Keratinocyte (primary cell): ENCODE measurements at regions not wholly inside any gene's neighbourhood (a gene's known extent, or its start where the extent isn't known, plus 50 kb on each side); places are given as distances from the start of the nearest gene placed in this dataset.

ENCODE experiments used
- DNase-seq: peaks from one replicate; pipeline ENCODE4 v3.0.0-alpha.2; 2011; ENCODE audit warnings: low read depth, missing footprints, low spot score
- FAIRE-seq: peaks from 2 replicates; lab custom pipeline; 2011; peaks lifted over from hg19 to GRCh38; lab: Jason Lieb, UNC
- H2AFZ ChIP-seq: 2 replicates; pipeline ENCODE4 v1.6.0; 2012; ENCODE audit warnings: low read length, control low read depth, inconsistent platforms; ENCODE audit not compliant: control insufficient read depth
- H3K27ac ChIP-seq: 2 replicates; pipeline ENCODE4 v1.5.1; 2011; ENCODE audit warnings: low read length; ENCODE audit not compliant: control insufficient read depth, insufficient read depth
- H3K27me3 ChIP-seq: 3 replicates; pipeline ENCODE4 v1.6.0; 2011; ENCODE audit warnings: low read length; ENCODE audit not compliant: control insufficient read depth, insufficient read depth; ENCODE audit errors: extremely low read depth
- H3K36me3 ChIP-seq, 2 experiments: 2 replicates in 1 of 2; 3 replicates in 1 of 2; pipeline ENCODE4 v1.5.1; 2011; ENCODE audit warnings: low read length in 2 of 2, mild to moderate bottlenecking in 1 of 2; ENCODE audit not compliant: control insufficient read depth in 2 of 2, insufficient read depth in 2 of 2; ENCODE audit errors: extremely low read depth in 1 of 2
- H3K4me1 ChIP-seq: 3 replicates; pipeline ENCODE4 v1.5.1; 2011; ENCODE audit warnings: low read length; ENCODE audit not compliant: control insufficient read depth, insufficient read depth; ENCODE audit errors: extremely low read depth
- H3K4me2 ChIP-seq: 3 replicates; pipeline ENCODE4 v1.6.0; 2011; ENCODE audit warnings: low read depth, low read length; ENCODE audit not compliant: control insufficient read depth, insufficient read depth; ENCODE audit errors: extremely low read depth
- H3K4me3 ChIP-seq, 3 experiments: fragments of 200-600 bp in 1 of 3; sonication (generic) in 1 of 3; 2 replicates in 2 of 3; 3 replicates in 1 of 3; pipeline ENCODE4 v1.5.1; 2011 to 2016; ENCODE audit warnings: low read length in 3 of 3, mild to moderate bottlenecking in 3 of 3, control low read depth in 2 of 3, inconsistent platforms in 1 of 3, low read depth in 1 of 3, mixed read lengths in 1 of 3, mixed run types in 1 of 3, moderate library complexity in 1 of 3; ENCODE audit not compliant: control insufficient read depth in 2 of 3, insufficient read depth in 2 of 3; ENCODE audit errors: extremely low read depth in 1 of 3
- H3K79me2 ChIP-seq: 2 replicates; pipeline ENCODE4 v1.6.0; 2012; ENCODE audit warnings: low read length; ENCODE audit not compliant: control insufficient read depth, insufficient read depth
- H3K9ac ChIP-seq: 3 replicates; pipeline ENCODE4 v1.6.0; 2011; ENCODE audit warnings: low read length; ENCODE audit not compliant: control insufficient read depth, insufficient read depth; ENCODE audit errors: extremely low read depth
- H3K9me1 ChIP-seq: 3 replicates; pipeline ENCODE4 v1.6.0; 2011; ENCODE audit warnings: low read length; ENCODE audit not compliant: control insufficient read depth, insufficient read depth; ENCODE audit errors: extremely low read depth
- H3K9me3 ChIP-seq: 2 replicates; pipeline ENCODE4 v1.5.1; 2012; ENCODE audit warnings: low read depth, low read length; ENCODE audit not compliant: control insufficient read depth
- H4K20me1 ChIP-seq: 3 replicates; pipeline ENCODE4 v1.6.0; 2011; ENCODE audit warnings: low read length; ENCODE audit not compliant: control insufficient read depth, insufficient read depth; ENCODE audit errors: extremely low read depth
- CTCF ChIP-seq, 3 experiments: IDR thresholded peaks in 1 of 3; conservative IDR thresholded peaks in 1 of 3; optimal IDR thresholded peaks in 1 of 3; 2 replicates in 2 of 3; 3 replicates in 1 of 3; pipeline versions ENCODE3 to v1.5.1; 2011; ENCODE audit warnings: low read length in 3 of 3, mild to moderate bottlenecking in 3 of 3, moderate library complexity in 2 of 3, control low read depth in 1 of 3, inconsistent platforms in 1 of 3; ENCODE audit not compliant: insufficient read depth in 2 of 3; ENCODE audit errors: extremely low read depth in 1 of 3
- EZH2 ChIP-seq: IDR thresholded peaks from one replicate; pipeline ENCODE4 v1.6.1; 2012; ENCODE audit warnings: inconsistent platforms, mild to moderate bottlenecking, low read length, moderate library complexity
- dilution Hi-C: fragments of 300-500 bp; cut with MboI; formaldehyde crosslinking; loops from one replicate; pipeline ENCODE4 v1.7.0; 2020; ENCODE audit warnings: low sequenced_read_pairs; ENCODE audit not compliant: extremely low pct_ligation_motif_present

DNA sequence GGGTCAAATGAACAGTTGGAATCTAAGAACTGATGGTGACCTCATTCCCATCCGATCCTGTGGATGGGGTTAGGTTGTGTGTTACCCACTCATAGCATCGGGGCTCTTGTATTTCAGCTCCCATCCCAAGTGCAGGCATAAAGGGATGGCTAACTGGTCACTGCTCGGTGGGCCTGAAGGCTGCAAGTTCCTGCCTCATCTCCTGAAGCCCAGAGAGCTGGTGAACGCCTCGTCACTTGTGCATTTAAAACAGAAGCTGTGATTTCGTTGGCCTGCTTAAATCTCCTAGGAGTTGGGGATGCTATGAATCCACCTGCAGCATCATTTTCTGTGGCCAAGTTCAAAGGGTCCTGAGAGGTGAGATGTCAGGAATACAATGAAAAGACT, 477.0 kb downstream of the TBC1D22A start:
- Histone ChIP-seq H3K79me2 (no peaks in the 10 kb centered on the region), H3K9ac (no peak overlapping the region), H3K27ac (no peak overlapping the region), H3K36me3 (no peaks in the 10 kb centered on the region), H3K9me3 (no peaks in the 10 kb centered on the region), H2AFZ (no peak overlapping the region), H3K4me1 (no peaks in the 10 kb centered on the region), H3K9me1 (no peaks in the 10 kb centered on the region), H3K27me3 (no peaks in the 10 kb centered on the region), H3K4me2 (no peak overlapping the region), H4K20me1 (no peaks in the 10 kb centered on the region), H3K4me3 (no peak overlapping the region)
- dilution Hi-C loops = no loop called here
- DNase-seq (no peak), FAIRE-seq (no peak)
- TF ChIP-seq EZH2 (no peak), CTCF (optimal IDR thresholded peaks at IDR 0.05 in 1 of 3, IDR thresholded peaks at IDR 0.05 in 1 of 3, conservative IDR thresholded peaks at IDR 0.05 in 1 of 3; ENCODE audit: extremely low read depth in 1 of 3, insufficient read depth in 2 of 3, low read length in 3 of 3) (no peak)

GRCh38 chr22:47238690-47239473, 476.4 kb downstream of the TBC1D22A start:
- dilution Hi-C loops = no loop called here
- FAIRE-seq = no peak

More at GRCh38 chr22:47238690-47239473, 476.4 kb downstream of the TBC1D22A start:
- Histone ChIP-seq H3K79me2 (no peaks in the 10 kb centered on the region), H2AFZ (no peak overlapping the region), H3K9me3 (no peaks in the 10 kb centered on the region), H3K9me1 (no peaks in the 10 kb centered on the region), H3K4me1 (no peaks in the 10 kb centered on the region), H3K4me3 (no peak overlapping the region), H3K9ac (no peak overlapping the region), H3K4me2 (no peak overlapping the region), H3K27ac (no peak overlapping the region), H3K27me3 (no peaks in the 10 kb centered on the region), H4K20me1 (no peaks in the 10 kb centered on the region), H3K36me3 (no peaks in the 10 kb centered on the region)
- no peak for TF ChIP-seq EZH2
- TF ChIP-seq CTCF (optimal IDR thresholded peaks at IDR 0.05 in 1 of 3, IDR thresholded peaks at IDR 0.05 in 1 of 3, conservative IDR thresholded peaks at IDR 0.05 in 1 of 3; ENCODE audit: extremely low read depth in 1 of 3, insufficient read depth in 2 of 3, low read length in 3 of 3) = no peak
- DNase-seq = no peak
